DND-41 (cell line): ENCODE measurements at regions not wholly inside any gene's neighbourhood (a gene's known extent, or its start where the extent isn't known, plus 50 kb on each side); places are given as distances from the start of the nearest gene placed in this dataset.

Experiments used
- EZH2 ChIP-seq: IDR thresholded peaks from 3 replicates; pipeline ENCODE4 v1.6.1; 2012; ENCODE audit warnings: borderline replicate concordance, low read depth, mild to moderate bottlenecking, moderate library complexity, low read length, inconsistent platforms; ENCODE audit not compliant: severe bottlenecking
- TF ChIP-seq, protein P1 (sequence below): IDR thresholded peaks from 2 replicates; pipeline ENCODE4 v1.5.1; 2012; ENCODE audit warnings: borderline replicate concordance, low read length, moderate library complexity, mild to moderate bottlenecking; ENCODE audit not compliant: poor library complexity, severe bottlenecking; ENCODE audit errors: extremely low read depth

DNA sequence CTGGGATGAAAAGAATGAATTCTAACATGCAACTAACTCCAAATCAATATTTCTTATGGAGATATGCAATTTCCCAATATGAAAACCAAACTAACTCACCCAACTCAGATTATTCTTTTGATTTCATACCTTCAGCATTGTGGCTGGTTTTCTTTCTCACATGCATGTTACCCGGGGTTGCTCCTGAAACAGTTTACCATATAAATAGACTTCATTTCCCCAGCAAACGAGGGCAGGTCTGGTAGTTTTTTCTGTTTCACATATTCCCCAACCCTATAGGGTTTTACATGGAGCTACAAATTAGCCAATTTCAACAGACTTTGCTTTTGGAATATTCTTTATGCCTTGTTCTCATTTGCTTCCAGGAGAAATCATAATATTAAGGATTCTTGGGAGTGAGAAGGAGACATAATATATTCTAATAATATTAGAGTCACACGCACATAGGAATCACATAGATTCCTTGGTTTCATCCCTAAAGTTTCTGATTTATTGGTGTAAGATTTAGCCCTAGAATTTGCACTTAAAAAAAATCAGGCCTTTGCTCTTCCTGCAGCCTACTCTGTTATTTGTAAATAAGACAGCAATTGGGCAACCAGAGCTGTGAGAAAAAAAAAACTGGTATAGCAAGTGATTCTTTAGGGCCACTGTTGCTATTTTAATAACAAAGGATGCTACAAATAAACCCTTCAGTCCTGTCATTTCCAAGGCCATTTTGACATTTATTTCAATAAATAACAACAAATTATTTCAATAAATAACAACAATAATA lies 60.3 kb upstream of the FAM20A start:
- TF ChIP-seq, protein P1, sequence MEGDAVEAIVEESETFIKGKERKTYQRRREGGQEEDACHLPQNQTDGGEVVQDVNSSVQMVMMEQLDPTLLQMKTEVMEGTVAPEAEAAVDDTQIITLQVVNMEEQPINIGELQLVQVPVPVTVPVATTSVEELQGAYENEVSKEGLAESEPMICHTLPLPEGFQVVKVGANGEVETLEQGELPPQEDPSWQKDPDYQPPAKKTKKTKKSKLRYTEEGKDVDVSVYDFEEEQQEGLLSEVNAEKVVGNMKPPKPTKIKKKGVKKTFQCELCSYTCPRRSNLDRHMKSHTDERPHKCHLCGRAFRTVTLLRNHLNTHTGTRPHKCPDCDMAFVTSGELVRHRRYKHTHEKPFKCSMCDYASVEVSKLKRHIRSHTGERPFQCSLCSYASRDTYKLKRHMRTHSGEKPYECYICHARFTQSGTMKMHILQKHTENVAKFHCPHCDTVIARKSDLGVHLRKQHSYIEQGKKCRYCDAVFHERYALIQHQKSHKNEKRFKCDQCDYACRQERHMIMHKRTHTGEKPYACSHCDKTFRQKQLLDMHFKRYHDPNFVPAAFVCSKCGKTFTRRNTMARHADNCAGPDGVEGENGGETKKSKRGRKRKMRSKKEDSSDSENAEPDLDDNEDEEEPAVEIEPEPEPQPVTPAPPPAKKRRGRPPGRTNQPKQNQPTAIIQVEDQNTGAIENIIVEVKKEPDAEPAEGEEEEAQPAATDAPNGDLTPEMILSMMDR, result no peak
- TF ChIP-seq EZH2, result no peak
